ENCODE measurements at regions not wholly inside any gene's neighbourhood (a gene's known extent, or its start where the extent isn't known, plus 50 kb on each side); places are given as distances from the start of the nearest gene placed in this dataset.
"Not testable (repeated sequence)": the region's sequence is repeated elsewhere in the genome, so short reads cannot be mapped to it uniquely, and the experiment has no call there.

GRCh38 chr16:26395700-26396099 is 671.0 kb upstream of the C16orf82 start:
- DNase-seq, result no peak

- DNase-seq, result no peak
Observed at GRCh38 chr16:26396511-26397235, 670.1 kb upstream of the C16orf82 start.

- no peak for DNase-seq
Observed at GRCh38 chr16:26413780-26414179, 652.9 kb upstream of the C16orf82 start.

GRCh38 chr16:26419458-26419857 is 647.3 kb upstream of the C16orf82 start:
- DNase-seq, result not testable (repeated sequence)

- no peak for DNase-seq
Observed at GRCh38 chr16:26430618-26431017, 636.1 kb upstream of the C16orf82 start.

- no peak for DNase-seq
Observed at GRCh38 chr16:26433807-26434206, 632.9 kb upstream of the C16orf82 start.

GRCh38 chr16:26441178-26441577 is 625.5 kb upstream of the C16orf82 start:
- DNase-seq, result no peak

- no peak for DNase-seq
Observed at GRCh38 chr16:26442321-26442720, 624.4 kb upstream of the C16orf82 start.

GRCh38 chr16:26447570-26447969 is 619.2 kb upstream of the C16orf82 start:
- DNase-seq, result no peak

- no peak for DNase-seq
Observed at GRCh38 chr16:26453215-26453614, 613.5 kb upstream of the C16orf82 start.

GRCh38 chr16:26454102-26454501 is 612.6 kb upstream of the C16orf82 start:
- DNase-seq, result no peak

- no peak for DNase-seq
Observed at GRCh38 chr16:26456074-26456473, 610.7 kb upstream of the C16orf82 start.

GRCh38 chr16:26457095-26457494 is 609.6 kb upstream of the C16orf82 start:
- no peak for DNase-seq

GRCh38 chr16:26457882-26458281 is 608.8 kb upstream of the C16orf82 start:
- DNase-seq, result no peak

GRCh38 chr16:26464576-26465266 is 602.0 kb upstream of the C16orf82 start:
- DNase-seq, result no peak

- DNase-seq, result not testable (repeated sequence)
Observed at GRCh38 chr16:26474405-26474804, 592.3 kb upstream of the C16orf82 start.

GRCh38 chr16:26475596-26475995 is 591.1 kb upstream of the C16orf82 start:
- DNase-seq, result no peak

GRCh38 chr16:26491101-26491670 is 575.5 kb upstream of the C16orf82 start:
- DNase-seq, result no peak

- DNase-seq, result no peak
Observed at GRCh38 chr16:26491962-26492361, 574.8 kb upstream of the C16orf82 start.

GRCh38 chr16:26493751-26494150 is 573.0 kb upstream of the C16orf82 start:
- no peak for DNase-seq

GRCh38 chr16:26497896-26498295 is 568.8 kb upstream of the C16orf82 start:
- DNase-seq, result no peak

GRCh38 chr16:26500326-26500725 is 566.4 kb upstream of the C16orf82 start:
- no peak for DNase-seq

GRCh38 chr16:26505496-26505895 is 561.2 kb upstream of the C16orf82 start:
- DNase-seq, result no peak

GRCh38 chr16:26508946-26509345 is 557.8 kb upstream of the C16orf82 start:
- DNase-seq, result not testable (repeated sequence)
